ENCODE measurements at regions not wholly inside any gene's neighbourhood (a gene's known extent, or its start where the extent isn't known, plus 50 kb on each side); places are given as distances from the start of the nearest gene placed in this dataset.
"Not testable (repeated sequence)": the region's sequence is repeated elsewhere in the genome, so short reads cannot be mapped to it uniquely, and the experiment has no call there.

GRCh38 chr2:154961676-154962075 lies 263.2 kb downstream of the KCNJ3 start:
- no peak for DNase-seq

- DNase-seq: no peak
Measured at GRCh38 chr2:154960802-154961583, 262.5 kb downstream of the KCNJ3 start.

- DNase-seq: no peak
Measured at GRCh38 chr2:154952346-154952980, 254.0 kb downstream of the KCNJ3 start.

GRCh38 chr2:154947416-154947815 lies 248.9 kb downstream of the KCNJ3 start:
- DNase-seq: not testable (repeated sequence)

- no peak for DNase-seq
Measured at GRCh38 chr2:154945984-154946383, 247.5 kb downstream of the KCNJ3 start.

- no peak for DNase-seq
Measured at GRCh38 chr2:154941379-154941778, 242.9 kb downstream of the KCNJ3 start.

- DNase-seq: no peak
Measured at GRCh38 chr2:154934213-154934612, 235.7 kb downstream of the KCNJ3 start.

GRCh38 chr2:154924531-154924930 lies 226.0 kb downstream of the KCNJ3 start:
- DNase-seq: no peak

- DNase-seq: no peak
Measured at GRCh38 chr2:154914561-154914960, 216.1 kb downstream of the KCNJ3 start.

- DNase-seq: no peak
Measured at GRCh38 chr2:154912215-154912614, 213.7 kb downstream of the KCNJ3 start.

- no peak for DNase-seq
Measured at GRCh38 chr2:154911729-154912128, 213.2 kb downstream of the KCNJ3 start.

GRCh38 chr2:154910701-154911100 lies 212.2 kb downstream of the KCNJ3 start:
- DNase-seq: no peak

- no peak for DNase-seq
Measured at GRCh38 chr2:154908327-154908726, 209.8 kb downstream of the KCNJ3 start.

All from stimulated activated CD4-positive, alpha-beta T cell treated with anti-CD3 and anti-CD28 coated beads, Interleukin-1b, Interleukin-23, amount 100 ng/mL, for 48 hours (primary cell).